Smooth muscle cell (in vitro differentiated cells): ENCODE measurements at regions not wholly inside any gene's neighbourhood (a gene's known extent, or its start where the extent isn't known, plus 50 kb on each side); places are given as distances from the start of the nearest gene placed in this dataset.

Experiments
- DNase-seq: peaks from one replicate; lab custom pipeline; 2025; ENCODE audit not compliant: unreplicated experiment; lab: John Stamatoyannopoulos, UW
- H2AFZ ChIP-seq: fragments of 200-600 bp; sonication (generic); 2 replicates; pipeline ENCODE4 v1.6.0; 2016; ENCODE audit warnings: antibody characterized with exemption, low read depth, mild to moderate bottlenecking
- H3F3A ChIP-seq: fragments of 200-600 bp; sonication (generic); 2 replicates; pipeline ENCODE4 v1.6.0; 2017; ENCODE audit warnings: antibody characterized with exemption, low read depth
- H3K27ac ChIP-seq: fragments of 200-600 bp; sonication (generic); 2 replicates; pipeline ENCODE4 v1.5.1; 2016; ENCODE audit warnings: low read depth, mild to moderate bottlenecking
- H3K27me3 ChIP-seq: fragments of 200-600 bp; sonication (generic); 2 replicates; pipeline ENCODE4 v1.6.1; 2016; ENCODE audit warnings: low read depth, mild to moderate bottlenecking
- H3K36me3 ChIP-seq: fragments of 200-600 bp; sonication (generic); 2 replicates; pipeline ENCODE4 v1.5.1; 2016; ENCODE audit warnings: low read depth
- H3K4me1 ChIP-seq: fragments of 200-600 bp; sonication (generic); 2 replicates; pipeline ENCODE4 v1.5.1; 2016; ENCODE audit warnings: low read depth
- H3K4me2 ChIP-seq: fragments of 200-600 bp; sonication (generic); 2 replicates; pipeline ENCODE4 v1.6.0; 2016; ENCODE audit warnings: mild to moderate bottlenecking
- H3K4me3 ChIP-seq: fragments of 200-600 bp; sonication (generic); 2 replicates; pipeline ENCODE4 v1.5.1; 2016; ENCODE audit warnings: mild to moderate bottlenecking
- H3K79me2 ChIP-seq: fragments of 200-600 bp; sonication (generic); 2 replicates; pipeline ENCODE4 v1.6.0; 2016; ENCODE audit warnings: low read depth, mild to moderate bottlenecking
- H3K9ac ChIP-seq: fragments of 200-600 bp; sonication (generic); 2 replicates; pipeline ENCODE4 v1.6.0; 2016; ENCODE audit warnings: low read depth
- H3K9me3 ChIP-seq: fragments of 200-600 bp; sonication (generic); replicated peaks from 2 replicates; pipeline ENCODE4 v1.5.1; 2016; ENCODE audit warnings: low read depth
- H4K20me1 ChIP-seq: fragments of 200-600 bp; sonication (generic); 2 replicates; pipeline ENCODE4 v1.6.0; 2016; ENCODE audit warnings: low read depth
- CTCF ChIP-seq: fragments of 200-600 bp; sonication (generic); IDR thresholded peaks from 2 replicates; pipeline ENCODE4 v1.5.1; 2017; ENCODE audit warnings: borderline replicate concordance, mild to moderate bottlenecking, antibody characterized with exemption; ENCODE audit not compliant: insufficient read depth, poor library complexity, severe bottlenecking
- WGBS: methylation state at CpG from one replicate; pipeline ENCODE4 v1.1.7; 2016; ENCODE audit warnings: low lambda C conversion rate; 5-methylcytosine and 5-hydroxymethylcytosine counted together

DNA sequence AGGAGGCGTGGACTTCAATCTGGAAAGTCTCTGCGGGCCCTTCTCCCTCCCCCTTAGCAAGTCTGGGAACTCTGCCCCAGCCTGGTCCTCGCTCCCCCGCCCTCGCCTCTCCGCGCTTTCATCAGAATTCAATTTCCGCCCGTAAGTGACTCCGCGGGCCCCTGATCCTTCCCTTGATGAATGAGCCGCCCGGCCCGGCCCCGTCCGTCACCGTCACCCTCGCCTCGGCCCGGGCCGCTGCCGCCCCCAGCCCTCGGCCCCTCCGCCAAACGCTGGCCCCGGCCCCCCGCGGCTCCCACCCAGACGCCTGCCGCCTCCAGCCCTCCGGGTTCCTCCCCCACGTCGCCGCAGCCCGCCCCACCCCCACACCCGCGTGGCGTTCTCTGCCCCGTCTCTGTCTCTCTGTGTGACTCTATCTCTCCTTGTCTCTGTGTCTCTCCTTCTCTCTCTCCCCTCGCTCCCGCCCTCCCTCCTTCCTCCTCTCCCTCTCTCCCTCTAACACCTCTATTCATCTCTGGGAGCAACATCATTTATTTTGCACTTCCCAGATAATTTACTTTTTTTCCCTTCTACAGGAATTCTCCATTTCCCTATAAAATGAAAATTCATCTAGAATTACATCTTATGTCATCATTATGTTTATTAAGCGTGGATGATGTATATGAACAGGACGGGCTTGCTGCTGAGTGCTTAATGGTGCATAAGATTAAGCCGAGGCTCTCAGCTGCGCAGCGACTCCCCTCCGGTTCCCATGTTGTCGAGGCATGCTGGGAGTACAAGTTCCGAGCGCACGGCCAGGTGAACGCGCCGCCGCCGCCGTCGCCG, 91.2 kb upstream of the PAX2 start:
- Histone ChIP-seq H3K4me2 (peak overlapping the region; percentile 88), H4K20me1 (no peaks in the 10 kb centered on the region), H3F3A (peaks cover 6% of the 10 kb centered on the region), H3K4me1 (peaks cover 19% of the 10 kb centered on the region), H3K4me3 (peak overlapping the region; percentile 43), H3K9me3 (no peaks in the 10 kb centered on the region), H3K36me3 (no peaks in the 10 kb centered on the region), H3K27ac (no peak overlapping the region), H3K79me2 (no peaks in the 10 kb centered on the region), H2AFZ (peak overlapping the region; percentile 33), H3K9ac (no peak overlapping the region), H3K27me3 (peaks cover 75% of the 10 kb centered on the region)
- no peak for DNase-seq
- no peak for TF ChIP-seq CTCF
- 3% methylated on average over 7 of the region's 59 CpGs for WGBS

GRCh38 chr10:100654782-100655325, 90.5 kb upstream of the PAX2 start:
- peaks cover 19% of the 10 kb centered on the region for H3K4me1 ChIP-seq
- no peaks in the 10 kb centered on the region for H3K79me2 ChIP-seq
- H3K36me3 ChIP-seq = no peaks in the 10 kb centered on the region
- no peak overlapping the region for H3K9ac ChIP-seq
- under 1% methylated on average over 28 of the region's 46 CpGs for WGBS
- no peaks in the 10 kb centered on the region for H3K9me3 ChIP-seq
- H3K4me2 ChIP-seq = peak overlapping the region; percentile 88
- no peaks in the 10 kb centered on the region for H4K20me1 ChIP-seq
- H3K4me3 ChIP-seq = peak overlapping the region; percentile 43
- H3K27me3 ChIP-seq = peaks cover 76% of the 10 kb centered on the region
- H3F3A ChIP-seq = peaks cover 6% of the 10 kb centered on the region
- H2AFZ ChIP-seq = peak overlapping the region; percentile 83
- no peak for DNase-seq
- no peak overlapping the region for H3K27ac ChIP-seq
- no peak for TF ChIP-seq CTCF

- no peak overlapping the region for H3K27ac ChIP-seq
- H3F3A ChIP-seq = peaks cover 6% of the 10 kb centered on the region
- peaks cover 19% of the 10 kb centered on the region for H3K4me1 ChIP-seq
- H3K4me3 ChIP-seq = peak overlapping the region; percentile 43
- WGBS = 2% methylated on average over 16 of the region's 20 CpGs
- no peaks in the 10 kb centered on the region for H4K20me1 ChIP-seq
- peak overlapping the region; percentile 83 for H2AFZ ChIP-seq
- peaks cover 81% of the 10 kb centered on the region for H3K27me3 ChIP-seq
- H3K79me2 ChIP-seq = no peaks in the 10 kb centered on the region
- H3K4me2 ChIP-seq = peak overlapping the region; percentile 88
- TF ChIP-seq CTCF = no peak
- no peaks in the 10 kb centered on the region for H3K36me3 ChIP-seq
- H3K9me3 ChIP-seq = no peaks in the 10 kb centered on the region
- H3K9ac ChIP-seq = no peak overlapping the region
- DNase-seq = no peak
These were observed 90.0 kb upstream of the PAX2 start for GRCh38 chr10:100655326-100655759.
